Body of pancreas (tissue), 4 donors: ENCODE measurements at regions not wholly inside any gene's neighbourhood (a gene's known extent, or its start where the extent isn't known, plus 50 kb on each side); places are given as distances from the start of the nearest gene placed in this dataset.

Experiments used
- POLR2A ChIP-seq, 3 donors: fragments of 450-650 bp; IDR thresholded peaks; one replicate each; pipeline ENCODE4 v1.6.1; 2016; ENCODE audit warnings: antibody characterized with exemption in 3 of 3, mild to moderate bottlenecking in 2 of 3
- TF ChIP-seq, protein P1 (sequence below), 7 experiments: fragments of 450-650 bp in 4 of 7; fragments of 200-600 bp in 3 of 7; sonication (generic) in 3 of 7; IDR thresholded peaks; one replicate each; pipeline ENCODE4 v1.5.1; 2016 to 2019; ENCODE audit warnings: antibody characterized with exemption in 7 of 7

DNA sequence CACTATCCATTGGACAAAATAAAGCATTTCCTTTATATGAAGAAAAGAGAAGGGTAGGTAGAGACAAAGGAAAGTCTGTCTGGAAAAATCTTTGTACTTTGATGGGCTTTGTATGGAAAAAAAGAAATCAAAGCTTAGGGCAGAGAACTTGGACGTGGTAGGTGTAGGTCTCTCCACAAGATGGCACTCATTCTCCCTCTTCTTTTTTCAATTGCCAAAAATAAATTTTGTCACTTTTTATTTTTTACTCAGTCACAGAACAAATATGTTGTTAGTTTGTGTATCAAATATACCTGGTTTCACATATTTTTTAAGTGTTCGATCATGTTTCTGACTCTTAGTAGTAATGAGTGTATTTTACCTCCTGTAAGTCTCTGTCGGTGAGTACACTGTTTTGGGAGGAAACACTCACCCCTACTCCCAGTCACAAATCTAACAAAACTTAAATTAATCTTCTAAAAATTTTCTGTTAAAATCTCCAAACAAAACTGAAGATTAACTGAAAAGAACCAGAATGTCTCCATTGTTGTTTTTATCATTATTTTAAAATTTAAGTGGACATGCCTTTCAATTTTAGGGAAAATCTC is 415.8 kb upstream of the GOLIM4 start:
- TF ChIP-seq, protein P1, sequence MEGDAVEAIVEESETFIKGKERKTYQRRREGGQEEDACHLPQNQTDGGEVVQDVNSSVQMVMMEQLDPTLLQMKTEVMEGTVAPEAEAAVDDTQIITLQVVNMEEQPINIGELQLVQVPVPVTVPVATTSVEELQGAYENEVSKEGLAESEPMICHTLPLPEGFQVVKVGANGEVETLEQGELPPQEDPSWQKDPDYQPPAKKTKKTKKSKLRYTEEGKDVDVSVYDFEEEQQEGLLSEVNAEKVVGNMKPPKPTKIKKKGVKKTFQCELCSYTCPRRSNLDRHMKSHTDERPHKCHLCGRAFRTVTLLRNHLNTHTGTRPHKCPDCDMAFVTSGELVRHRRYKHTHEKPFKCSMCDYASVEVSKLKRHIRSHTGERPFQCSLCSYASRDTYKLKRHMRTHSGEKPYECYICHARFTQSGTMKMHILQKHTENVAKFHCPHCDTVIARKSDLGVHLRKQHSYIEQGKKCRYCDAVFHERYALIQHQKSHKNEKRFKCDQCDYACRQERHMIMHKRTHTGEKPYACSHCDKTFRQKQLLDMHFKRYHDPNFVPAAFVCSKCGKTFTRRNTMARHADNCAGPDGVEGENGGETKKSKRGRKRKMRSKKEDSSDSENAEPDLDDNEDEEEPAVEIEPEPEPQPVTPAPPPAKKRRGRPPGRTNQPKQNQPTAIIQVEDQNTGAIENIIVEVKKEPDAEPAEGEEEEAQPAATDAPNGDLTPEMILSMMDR (IDR thresholded peaks at IDR 0.05): peak in 6 of 7 experiments; percentile 18 to 45 (median 37)
- TF ChIP-seq POLR2A (IDR thresholded peaks at IDR 0.05): no peak
